Heart left ventricle (tissue), 16 donors: ENCODE measurements at regions not wholly inside any gene's neighbourhood (a gene's known extent, or its start where the extent isn't known, plus 50 kb on each side); places are given as distances from the start of the nearest gene placed in this dataset.
"Not testable (repeated sequence)": the region's sequence is repeated elsewhere in the genome, so short reads cannot be mapped to it uniquely, and the experiment has no call there.

Experiments
- ATAC-seq, 4 donors: fragments of 200-7000 bp; cut with Tn5 transposase; one replicate each; pipeline ENCODE4 v1.9.1; 2020 to 2022; ENCODE audit warnings: moderate library complexity in 4 of 4, mild to moderate bottlenecking in 3 of 4, moderate number of reproducible peaks in 1 of 4
- DNase-seq, 5 donors: peaks; one replicate each; pipeline ENCODE4 v3.0.0-alpha.2; 2020
- H3K27ac ChIP-seq, 12 donors: fragments of 200-600 bp; sonication (generic) in 4 of 12; one replicate each; pipeline versions ENCODE4 v1.5.0 to v1.8.0; 2016 to 2022; ENCODE audit warnings: mild to moderate bottlenecking in 2 of 12
- H3K27me3 ChIP-seq, 9 donors: fragments of 200-600 bp; sonication (generic) in 2 of 9; one replicate each; pipeline versions ENCODE4 v1.5.1 to v1.8.0; 2016 to 2022; ENCODE audit warnings: mild to moderate bottlenecking in 3 of 9
- H3K36me3 ChIP-seq, 9 donors: fragments of 200-600 bp; sonication (generic) in 2 of 9; one replicate each; pipeline versions ENCODE4 v1.5.0 to v1.8.0; 2018 to 2022; ENCODE audit warnings: mild to moderate bottlenecking in 2 of 9
- H3K4me1 ChIP-seq, 12 donors: fragments of 200-600 bp; sonication (generic) in 4 of 12; one replicate each; pipeline versions ENCODE4 v1.5.0 to v1.8.0; 2016 to 2022; ENCODE audit warnings: mild to moderate bottlenecking in 3 of 12
- H3K4me3 ChIP-seq, 12 donors: fragments of 200-600 bp; sonication (generic) in 4 of 12; one replicate each; pipeline versions ENCODE4 v1.5.0 to v1.8.0; 2017 to 2022; ENCODE audit warnings: mild to moderate bottlenecking in 9 of 12, moderate library complexity in 4 of 12
- H3K9me3 ChIP-seq, 12 donors: fragments of 200-600 bp; sonication (generic) in 4 of 12; one replicate each; pipeline versions ENCODE4 v1.5.0 to v1.8.0; 2016 to 2022; ENCODE audit warnings: mild to moderate bottlenecking in 1 of 12
- POLR2A ChIP-seq, 2 donors: fragments of 450-650 bp; IDR thresholded peaks; one replicate each; pipeline ENCODE4 v1.6.1; 2017; ENCODE audit warnings: antibody characterized with exemption in 2 of 2, mild to moderate bottlenecking in 2 of 2, moderate library complexity in 2 of 2
- whole genome bisulfite sequencing, 4 donors: extraction: QIAGEN DNeasy Blood & Tissue Kit in 2 of 4; methylation state at CpG; one replicate each; pipeline versions ENCODE4 v1.1.5 to v1.1.7; 2013 to 2018; 5-methylcytosine and 5-hydroxymethylcytosine counted together
- intact Hi-C, 10 donors: fragments of 100-400 bp; cut with DNase I; formaldehyde crosslinking; loops; one replicate each; pipeline versions ENCODE4 v1.11.1 to v1.14.2; 2022
- TF ChIP-seq, protein P1 (sequence below), 12 donors: fragments of 200-600 bp; sonication (generic) in 4 of 12; IDR thresholded peaks; one replicate each; pipeline versions ENCODE4 v1.5.0 to v1.8.0; 2018 to 2022; ENCODE audit warnings: antibody characterized with exemption in 12 of 12, mild to moderate bottlenecking in 5 of 12
- donor health status: ischemic (EF 13 %, LVEDD 7.1; RV severe dilation, severe dysfunction).
- donor health status: healthy with polysubstance abuse.
- donor health status: DM: no; HTN: yes; CAD: no.
- donor health status: DM: no; HTN: no; CAD: no.
- donor health status: ischemic (EF 25% LVEDD 6.9; RV normal size, moderate dysfunction).
- donor health status: ischemic (EF 25% LVEDD 5.7; RV mildly dilated, moderate dysfunction).
- donor health status: healthy.
- donor health status: DM: yes; HTN: yes; CAD: no.
- donor health status: ischemic (EF 35%, LVEDD 5.7; RV mildly dilated, moderate dysfunction).
- donor health status: nonischemic (EF 11% LVEDD 7.7; RV severe dilation, severe dysfunction).
- donor health status: DM: yes; HTN: yes; CAD: no.
- donor health status: PGD.
- donor health status: ischemic (EF 29% LVEDD 5.4; RV normal size, mild dysfunction).
- donor health status: nonischemic (EF 23%, LVEDD 6.1; RV moderate dilation, normal function).

DNA sequence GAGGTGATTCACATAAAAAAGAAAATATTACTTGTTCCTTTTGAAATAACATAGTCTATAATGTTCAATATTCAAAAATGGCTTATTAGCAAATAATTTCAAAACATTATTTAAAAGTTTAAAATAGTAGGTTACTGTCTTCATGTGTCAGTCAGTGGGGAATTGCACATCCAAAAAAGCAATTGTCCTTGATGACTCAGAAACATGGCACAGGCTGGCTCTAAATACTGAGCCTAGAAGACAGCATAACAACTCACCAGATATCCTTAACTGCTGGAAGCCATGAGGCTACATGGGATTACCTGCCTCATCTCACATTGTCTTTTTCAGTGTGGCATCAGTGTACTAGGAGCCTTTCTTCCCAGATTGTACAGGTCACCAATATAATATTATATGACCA, 439.5 kb upstream of the RGMB start:
- H3K9me3 ChIP-seq, result peaks cover 0 to 5% (median 0%) of the 10 kb centered on the region in 12 donors
- no peak for DNase-seq
- no peaks in the 10 kb centered on the region for H3K36me3 ChIP-seq
- no peaks in the 10 kb centered on the region for H3K27me3 ChIP-seq
- H3K4me1 ChIP-seq, result no peaks in the 10 kb centered on the region
- no peak for TF ChIP-seq POLR2A (IDR thresholded peaks at IDR 0.05)
- TF ChIP-seq, protein P1, sequence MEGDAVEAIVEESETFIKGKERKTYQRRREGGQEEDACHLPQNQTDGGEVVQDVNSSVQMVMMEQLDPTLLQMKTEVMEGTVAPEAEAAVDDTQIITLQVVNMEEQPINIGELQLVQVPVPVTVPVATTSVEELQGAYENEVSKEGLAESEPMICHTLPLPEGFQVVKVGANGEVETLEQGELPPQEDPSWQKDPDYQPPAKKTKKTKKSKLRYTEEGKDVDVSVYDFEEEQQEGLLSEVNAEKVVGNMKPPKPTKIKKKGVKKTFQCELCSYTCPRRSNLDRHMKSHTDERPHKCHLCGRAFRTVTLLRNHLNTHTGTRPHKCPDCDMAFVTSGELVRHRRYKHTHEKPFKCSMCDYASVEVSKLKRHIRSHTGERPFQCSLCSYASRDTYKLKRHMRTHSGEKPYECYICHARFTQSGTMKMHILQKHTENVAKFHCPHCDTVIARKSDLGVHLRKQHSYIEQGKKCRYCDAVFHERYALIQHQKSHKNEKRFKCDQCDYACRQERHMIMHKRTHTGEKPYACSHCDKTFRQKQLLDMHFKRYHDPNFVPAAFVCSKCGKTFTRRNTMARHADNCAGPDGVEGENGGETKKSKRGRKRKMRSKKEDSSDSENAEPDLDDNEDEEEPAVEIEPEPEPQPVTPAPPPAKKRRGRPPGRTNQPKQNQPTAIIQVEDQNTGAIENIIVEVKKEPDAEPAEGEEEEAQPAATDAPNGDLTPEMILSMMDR (IDR thresholded peaks at IDR 0.05), result no peak
- no peak overlapping the region for H3K27ac ChIP-seq
- H3K4me3 ChIP-seq, result no peak overlapping the region
- no peak for ATAC-seq
- intact Hi-C loops, result no loop called here

- ATAC-seq (no peak), DNase-seq (no peak)
- Histone ChIP-seq H3K27ac (no peak overlapping the region), H3K36me3 (no peaks in the 10 kb centered on the region), H3K4me1 (no peaks in the 10 kb centered on the region), H3K27me3 (no peaks in the 10 kb centered on the region), H3K4me3 (no peak overlapping the region), H3K9me3 (peaks cover 0 to 5% (median 0%) of the 10 kb centered on the region in 12 donors)
- intact Hi-C loops, result no loop called here
- TF ChIP-seq, protein P1 (IDR thresholded peaks at IDR 0.05), result no peak
- TF ChIP-seq POLR2A (IDR thresholded peaks at IDR 0.05), result no peak
- 77 to 86% (median 84%) methylated on average over 6 of the region's 6 CpGs for WGBS, 4 donors
Observed at GRCh38 chr5:98334946-98335345, 438.5 kb upstream of the RGMB start.

- no peak for TF ChIP-seq POLR2A (IDR thresholded peaks at IDR 0.05)
- TF ChIP-seq, protein P1 (IDR thresholded peaks at IDR 0.05), result no peak
- no peak for DNase-seq
- H3K36me3 ChIP-seq, result no peaks in the 10 kb centered on the region
- no peaks in the 10 kb centered on the region for H3K9me3 ChIP-seq
- no peak overlapping the region for H3K4me3 ChIP-seq
- no peaks in the 10 kb centered on the region for H3K27me3 ChIP-seq
- no peak for ATAC-seq
- 91 to 92% (median 92%) methylated on average over 19 to 21 of the region's 21 CpGs for WGBS, 4 donors
- H3K27ac ChIP-seq, result no peak overlapping the region
- intact Hi-C loops, result no loop called here
- H3K4me1 ChIP-seq, result no peaks in the 10 kb centered on the region
Observed at GRCh38 chr5:98339141-98339848, 434.2 kb upstream of the RGMB start.

- 60 to 65% (median 61%) methylated on average over 4 of the region's 4 CpGs for WGBS, 4 donors
- Histone ChIP-seq H3K4me1 (no peaks in the 10 kb centered on the region), H3K4me3 (no peak overlapping the region), H3K9me3 (no peaks in the 10 kb centered on the region), H3K36me3 (no peaks in the 10 kb centered on the region), H3K27ac (no peak overlapping the region), H3K27me3 (no peaks in the 10 kb centered on the region)
- no peak for TF ChIP-seq POLR2A (IDR thresholded peaks at IDR 0.05)
- TF ChIP-seq, protein P1 (IDR thresholded peaks at IDR 0.05), result no peak
- ATAC-seq (peak in 3 of 4 donors; percentile 26 to 89 (median 63)), DNase-seq (peak in 2 of 5 donors; percentile 18 to 30)
- intact Hi-C loops, result no loop called here
Observed at GRCh38 chr5:98341038-98342032, 432.1 kb upstream of the RGMB start.

DNA sequence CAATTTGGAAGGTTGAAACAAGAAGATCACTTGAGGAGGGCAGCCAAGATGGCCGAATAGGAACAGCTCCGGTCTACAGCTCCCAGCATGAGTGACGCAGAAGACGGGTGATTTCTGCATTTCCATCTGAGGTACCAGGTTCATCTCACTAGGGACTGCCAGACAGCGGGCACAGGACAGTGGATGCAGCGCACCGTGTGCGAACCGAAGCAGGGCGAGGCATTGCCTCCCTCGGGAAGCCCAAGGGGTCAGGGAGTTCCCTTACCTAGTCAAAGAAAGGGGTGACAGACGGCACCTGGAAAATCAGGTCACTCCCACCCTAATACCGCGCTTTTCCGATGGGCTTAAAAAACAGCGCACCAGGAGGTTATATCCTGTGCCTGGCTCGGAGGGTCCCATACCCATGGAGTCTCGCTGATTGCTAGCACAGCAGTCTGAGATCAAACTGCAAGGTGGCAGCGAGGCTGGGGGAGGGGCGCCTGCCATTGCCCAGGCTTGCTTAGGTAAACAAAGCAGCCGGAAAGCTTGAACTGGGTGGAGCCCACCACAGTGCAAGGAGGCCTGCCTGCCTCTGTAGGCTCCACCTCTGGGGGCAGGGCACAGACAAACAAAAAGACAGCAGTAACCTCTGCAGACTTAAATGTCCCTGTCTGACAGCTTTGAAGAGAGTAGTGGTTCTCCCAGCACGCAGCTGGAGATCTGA, 430.4 kb upstream of the RGMB start:
- WGBS, 4 donors, result 90 to 92% (median 91%) methylated on average over 19 to 22 of the region's 22 CpGs
- H3K4me3 ChIP-seq, ATAC-seq, H3K4me1 ChIP-seq, intact Hi-C loops, H3K27ac ChIP-seq, H3K9me3 ChIP-seq, DNase-seq, H3K36me3 ChIP-seq, H3K27me3 ChIP-seq: not testable (repeated sequence)
